Panc1 (cell line): ENCODE measurements at regions not wholly inside any gene's neighbourhood (a gene's known extent, or its start where the extent isn't known, plus 50 kb on each side); places are given as distances from the start of the nearest gene placed in this dataset.

ENCODE experiments used
- ATAC-seq: fragments of 200-7000 bp; cut with Tn5 transposase; 2 replicates; pipeline ENCODE4 v1.9.1; 2020; ENCODE audit warnings: mild to moderate bottlenecking, moderate library complexity
- BruUV-seq: library from RNA; stranded (reverse); fragments of 400-500 nt; replicated peaks from 2 replicates; lab custom pipeline; 2021; lab: Mats Ljungman, UMichigan
- CTCF ChIA-PET: fragments of 300-600 bp; sonication (Branson Sonifier 250); formaldehyde crosslinking; loops from one replicate; lab custom pipeline; 2022; ENCODE audit warnings: antibody characterized with exemption; lab: Charles Lee
- POLR2A ChIA-PET: fragments of 300-600 bp; sonication (Branson Sonifier 250); formaldehyde crosslinking; loops from one replicate; lab custom pipeline; 2022; ENCODE audit warnings: antibody characterized with exemption; lab: Charles Lee
- DNase-seq: peaks from one replicate; pipeline ENCODE4 v3.0.0-alpha.2; 2010; ENCODE audit warnings: low read depth, low spot score
- H3K27ac ChIP-seq: 2 replicates; pipeline ENCODE4 v1.5.1; 2011; ENCODE audit warnings: mild to moderate bottlenecking, low read length, inconsistent platforms
- H3K27me3 ChIP-seq: fragments of 200-500 bp; sonication (Bioruptor generic); 2 replicates; pipeline ENCODE4 v1.6.0; 2014; ENCODE audit warnings: low read length, inconsistent platforms; ENCODE audit not compliant: control insufficient read depth, insufficient read depth
- H3K36me3 ChIP-seq: fragments of 200-500 bp; sonication (Bioruptor generic); 2 replicates; pipeline ENCODE4 v1.5.1; 2014; ENCODE audit warnings: inconsistent platforms, mild to moderate bottlenecking, low read length, moderate library complexity; ENCODE audit not compliant: control insufficient read depth, insufficient read depth
- H3K4me1 ChIP-seq: 2 replicates; pipeline ENCODE4 v1.5.1; 2011; ENCODE audit warnings: inconsistent platforms, mild to moderate bottlenecking, low read length, moderate library complexity; ENCODE audit not compliant: control insufficient read depth, insufficient read depth
- H3K4me3 ChIP-seq, 2 experiments: 2 replicates each; pipeline ENCODE4 v1.5.1; 2011 to 2012; ENCODE audit warnings: low read depth in 2 of 2, low read length in 2 of 2, mild to moderate bottlenecking in 2 of 2, inconsistent platforms in 1 of 2, moderate library complexity in 1 of 2
- H3K9me3 ChIP-seq: fragments of 200-500 bp; sonication (Bioruptor generic); 2 replicates; pipeline ENCODE4 v1.5.1; 2014; ENCODE audit warnings: low read depth, mild to moderate bottlenecking, inconsistent platforms, low read length, moderate library complexity; ENCODE audit not compliant: control insufficient read depth, insufficient read depth
- CTCF ChIP-seq: fragments of 450-650 bp; IDR thresholded peaks from 2 replicates; pipeline ENCODE4 v1.5.1; 2017; ENCODE audit warnings: mild to moderate bottlenecking
- POLR2AphosphoS5 ChIP-seq: IDR thresholded peaks from 2 replicates; pipeline ENCODE4 v1.6.1; 2012; ENCODE audit warnings: mild to moderate bottlenecking, low read depth, low read length, moderate library complexity
- REST ChIP-seq, 2 experiments: IDR thresholded peaks; 2 replicates each; pipeline ENCODE4 v1.6.1; 2011 to 2012; ENCODE audit warnings: low read depth in 2 of 2, control low read depth in 1 of 2, low read length in 1 of 2, mild to moderate bottlenecking in 1 of 2, moderate library complexity in 1 of 2; ENCODE audit not compliant: insufficient read depth in 1 of 2
- SIN3A ChIP-seq: IDR thresholded peaks from 2 replicates; pipeline ENCODE4 v1.6.1; 2012; ENCODE audit warnings: low read depth, mild to moderate bottlenecking, low read length, moderate library complexity, borderline replicate concordance; ENCODE audit not compliant: insufficient read depth
- TCF7L2 ChIP-seq: IDR thresholded peaks from 2 replicates; pipeline ENCODE4 v1.6.1; 2011; ENCODE audit warnings: mild to moderate bottlenecking, low read depth, low read length, inconsistent platforms
- in situ Hi-C: cut with HindIII; loops from 2 replicates; pipeline ENCODE4 v1.10.0; 2016; ENCODE audit warnings: low sequenced_read_pairs, low pct_unique_long_range_greater_than_20kb
- intact Hi-C: fragments of 100-400 bp; cut with micrococcal nuclease; formaldehyde crosslinking; loops from one replicate; pipeline ENCODE4 v1.10.0; 2022; ENCODE audit not compliant: unreplicated experiment

- no peak overlapping the region for H3K27ac ChIP-seq
- no TSS peak for BruUV-seq
- ChIA-PET CTCF (no interaction called here), POLR2A (interaction anchor here (0.7 kb wide), 1 partner anchor 1336 kb away, joined by 4 read pairs; no protein-coding TSS in a partner anchor)
- no peaks in the 10 kb centered on the region for H3K4me1 ChIP-seq
- no peaks in the 10 kb centered on the region for H3K9me3 ChIP-seq
- no peaks in the 10 kb centered on the region for H3K27me3 ChIP-seq
- ATAC-seq (no peak), DNase-seq (no peak)
- H3K36me3 ChIP-seq: no peaks in the 10 kb centered on the region
- intact Hi-C loops (no loop called here), in situ Hi-C loops (no loop called here)
- no peak for TF ChIP-seq REST (IDR thresholded peaks at IDR 0.05; ENCODE audit: insufficient read depth in 1 of 2, low read depth in 2 of 2, low read length in 1 of 2)
- TF ChIP-seq TCF7L2: no peak
- TF ChIP-seq CTCF: no peak
- no peak for TF ChIP-seq SIN3A
- no peak for TF ChIP-seq POLR2AphosphoS5
- H3K4me3 ChIP-seq: no peak overlapping the region
These were observed 930.5 kb upstream of the SLC10A2 start for GRCh38 chr13:103996733-103997132.

- POLR2A ChIA-PET: no interaction called here
- no peaks in the 10 kb centered on the region for H3K4me1 ChIP-seq
- intact Hi-C loops: no loop called here
- no peaks in the 10 kb centered on the region for H3K9me3 ChIP-seq
- no TSS peak for BruUV-seq
- ATAC-seq (no peak), DNase-seq (no peak)
- TF ChIP-seq TCF7L2: no peak
- no peak for TF ChIP-seq POLR2AphosphoS5
- no peak for TF ChIP-seq CTCF
- TF ChIP-seq SIN3A: no peak
- TF ChIP-seq REST (IDR thresholded peaks at IDR 0.05; ENCODE audit: insufficient read depth in 1 of 2, low read depth in 2 of 2, low read length in 1 of 2): no peak
- CTCF ChIA-PET: no interaction called here
- H3K4me3 ChIP-seq: no peak overlapping the region
- in situ Hi-C loops: no loop called here
- H3K36me3 ChIP-seq: no peaks in the 10 kb centered on the region; the same call in 1 of the 2 replicates
- no peaks in the 10 kb centered on the region for H3K27me3 ChIP-seq
- H3K27ac ChIP-seq: no peak overlapping the region
These were observed 917.7 kb upstream of the SLC10A2 start for GRCh38 chr13:103983948-103984347.
